KOPT-K1 (cell line): ENCODE measurements at regions not wholly inside any gene's neighbourhood (a gene's known extent, or its start where the extent isn't known, plus 50 kb on each side); places are given as distances from the start of the nearest gene placed in this dataset.
"Not testable (repeated sequence)": the region's sequence is repeated elsewhere in the genome, so short reads cannot be mapped to it uniquely, and the experiment has no call there.

Source experiments
- H3K27ac ChIP-seq: fragments of 200-600 bp; sonication (generic); 2 replicates; pipeline ENCODE4 v1.5.1; 2016; ENCODE audit warnings: antibody characterized with exemption, mild to moderate bottlenecking, low read depth, low read length; ENCODE audit not compliant: poor library complexity, severe bottlenecking
- H3K36me3 ChIP-seq: fragments of 200-600 bp; sonication (generic); 2 replicates; pipeline ENCODE4 v1.5.1; 2017; ENCODE audit warnings: antibody characterized with exemption, mild to moderate bottlenecking, low read length, moderate library complexity; ENCODE audit not compliant: insufficient read depth
- H3K9me3 ChIP-seq: fragments of 200-600 bp; sonication (generic); 2 replicates; pipeline ENCODE4 v1.5.1; 2017; ENCODE audit warnings: antibody characterized with exemption, low read length, mild to moderate bottlenecking; ENCODE audit not compliant: insufficient read depth, poor library complexity, severe bottlenecking

- Histone ChIP-seq H3K9me3 (peaks cover 8% of the 10 kb centered on the region), H3K27ac (no peak overlapping the region), H3K36me3 (no peaks in the 10 kb centered on the region)
These were observed 53.5 kb downstream of the FOXD2 start for GRCh38 chr1:47491341-47491753.

- Histone ChIP-seq H3K9me3 (no peaks in the 10 kb centered on the region), H3K36me3 (no peaks in the 10 kb centered on the region), H3K27ac (no peak overlapping the region)
These were observed 57.4 kb downstream of the FOXD2 start for GRCh38 chr1:47495176-47495713.

GRCh38 chr1:47498551-47498950 is 60.7 kb downstream of the FOXD2 start:
- H3K9me3 ChIP-seq = no peaks in the 10 kb centered on the region
- H3K36me3 ChIP-seq = no peaks in the 10 kb centered on the region
- H3K27ac ChIP-seq = no peak overlapping the region

GRCh38 chr1:47501069-47501468 is 63.2 kb downstream of the FOXD2 start:
- Histone ChIP-seq H3K27ac (no peak overlapping the region), H3K36me3 (no peaks in the 10 kb centered on the region), H3K9me3 (no peaks in the 10 kb centered on the region)

- Histone ChIP-seq H3K27ac (no peak overlapping the region), H3K9me3 (no peaks in the 10 kb centered on the region), H3K36me3 (no peaks in the 10 kb centered on the region)
These were observed 65.0 kb downstream of the FOXD2 start for GRCh38 chr1:47502746-47503370.

- not testable (repeated sequence) for H3K27ac ChIP-seq, H3K9me3 ChIP-seq, H3K36me3 ChIP-seq
These were observed 67.0 kb downstream of the FOXD2 start for GRCh38 chr1:47504840-47505239.

GRCh38 chr1:47505267-47505666 is 67.4 kb downstream of the FOXD2 start:
- Histone ChIP-seq H3K36me3 (no peaks in the 10 kb centered on the region), H3K27ac (no peak overlapping the region), H3K9me3 (no peaks in the 10 kb centered on the region)

- H3K9me3 ChIP-seq = no peaks in the 10 kb centered on the region
- H3K27ac ChIP-seq = no peak overlapping the region
These were observed 68.2 kb downstream of the FOXD2 start for GRCh38 chr1:47506053-47506452.

GRCh38 chr1:47507144-47507543 is 69.3 kb downstream of the FOXD2 start:
- Histone ChIP-seq H3K9me3 (no peaks in the 10 kb centered on the region), H3K36me3 (no peaks in the 10 kb centered on the region)

More at GRCh38 chr1:47506053-47506452, 68.2 kb downstream of the FOXD2 start:
- no peaks in the 10 kb centered on the region for H3K36me3 ChIP-seq

GRCh38 chr1:47507881-47508701 is 70.2 kb downstream of the FOXD2 start:
- no peaks in the 10 kb centered on the region for H3K9me3 ChIP-seq
- H3K27ac ChIP-seq = no peak overlapping the region
- no peaks in the 10 kb centered on the region for H3K36me3 ChIP-seq

More at GRCh38 chr1:47507144-47507543, 69.3 kb downstream of the FOXD2 start:
- no peak overlapping the region for H3K27ac ChIP-seq

GRCh38 chr1:47508702-47509431 is 71.0 kb downstream of the FOXD2 start:
- no peaks in the 10 kb centered on the region for H3K36me3 ChIP-seq
- H3K9me3 ChIP-seq = no peaks in the 10 kb centered on the region
- H3K27ac ChIP-seq = no peak overlapping the region

GRCh38 chr1:47510282-47510811 is 72.5 kb downstream of the FOXD2 start:
- no peak overlapping the region for H3K27ac ChIP-seq
- no peaks in the 10 kb centered on the region for H3K36me3 ChIP-seq
- H3K9me3 ChIP-seq = peaks cover 5% of the 10 kb centered on the region

GRCh38 chr1:47511825-47512224 is 74.0 kb downstream of the FOXD2 start:
- Histone ChIP-seq H3K9me3 (peaks cover 5% of the 10 kb centered on the region), H3K27ac (no peak overlapping the region), H3K36me3 (no peaks in the 10 kb centered on the region)

- Histone ChIP-seq H3K9me3 (peaks cover 5% of the 10 kb centered on the region), H3K27ac (no peak overlapping the region), H3K36me3 (no peaks in the 10 kb centered on the region)
These were observed 75.5 kb downstream of the FOXD2 start for GRCh38 chr1:47513393-47513792.

GRCh38 chr1:47514229-47514628 is 76.4 kb downstream of the FOXD2 start:
- Histone ChIP-seq H3K36me3 (no peaks in the 10 kb centered on the region), H3K27ac (no peak overlapping the region), H3K9me3 (peaks cover 5% of the 10 kb centered on the region)
